GM23338 (cell line): ENCODE measurements at regions not wholly inside any gene's neighbourhood (a gene's known extent, or its start where the extent isn't known, plus 50 kb on each side); places are given as distances from the start of the nearest gene placed in this dataset.

Experiments
- ATAC-seq: fragments of 200-7000 bp; cut with Tn5 transposase; 3 replicates; pipeline ENCODE4 v1.9.1; 2020
- DNase-seq: peaks from one replicate; pipeline ENCODE4 v3.0.0-alpha.2; 2015; ENCODE audit warnings: low spot score
- H2AFZ ChIP-seq: fragments of 200-600 bp; sonication (generic); 2 replicates; pipeline ENCODE4 v1.8.0; 2016; ENCODE audit warnings: antibody characterized with exemption, mild to moderate bottlenecking, moderate library complexity
- H3F3A ChIP-seq: fragments of 200-600 bp; sonication (generic); replicated peaks from 2 replicates; pipeline ENCODE4 v1.8.0; 2017; ENCODE audit warnings: antibody characterized with exemption, mixed run types, low read depth
- H3K27ac ChIP-seq: fragments of 200-600 bp; sonication (generic); 2 replicates; pipeline ENCODE4 v1.6.1; 2016; ENCODE audit warnings: low read depth
- H3K27me3 ChIP-seq: fragments of 200-600 bp; sonication (generic); 2 replicates; pipeline ENCODE4 v1.8.0; 2016; ENCODE audit warnings: mild to moderate bottlenecking, mixed run types, moderate library complexity; ENCODE audit not compliant: insufficient read depth
- H3K36me3 ChIP-seq: fragments of 200-600 bp; sonication (generic); 2 replicates; pipeline ENCODE4 v1.8.0; 2016; ENCODE audit warnings: mild to moderate bottlenecking; ENCODE audit not compliant: insufficient read depth
- H3K4me1 ChIP-seq: fragments of 200-600 bp; sonication (generic); 2 replicates; pipeline ENCODE4 v1.8.0; 2016; ENCODE audit warnings: mild to moderate bottlenecking, moderate library complexity; ENCODE audit not compliant: insufficient read depth
- H3K4me2 ChIP-seq: fragments of 200-600 bp; sonication (generic); 2 replicates; pipeline ENCODE4 v1.7.1; 2017; ENCODE audit warnings: mixed run types
- H3K4me3 ChIP-seq: fragments of 200-600 bp; sonication (generic); 2 replicates; pipeline ENCODE4 v1.6.1; 2016; ENCODE audit warnings: mixed run types
- H3K79me2 ChIP-seq: fragments of 200-600 bp; sonication (generic); replicated peaks from 2 replicates; pipeline ENCODE4 v1.8.0; 2017; ENCODE audit warnings: mild to moderate bottlenecking; ENCODE audit not compliant: insufficient read depth
- H3K9me2 ChIP-seq: fragments of 200-600 bp; sonication (generic); 2 replicates; pipeline ENCODE4 v1.8.0; 2017; ENCODE audit not compliant: insufficient read depth
- H4K20me1 ChIP-seq: fragments of 200-600 bp; sonication (generic); replicated peaks from 2 replicates; pipeline ENCODE4 v1.8.0; 2017; ENCODE audit warnings: mild to moderate bottlenecking; ENCODE audit not compliant: insufficient read depth
- H3K27ac Mint-ChIP-seq: 2 replicates; pipeline ENCODE4 v1.8.0; 2020; ENCODE audit warnings: inconsistent platforms, mild to moderate bottlenecking, moderate library complexity, mixed read lengths
- H3K27me3 Mint-ChIP-seq: 3 replicates; pipeline ENCODE4 v1.8.0; 2022; ENCODE audit warnings: low read depth, mild to moderate bottlenecking, moderate library complexity, mixed read lengths, inconsistent platforms; ENCODE audit not compliant: insufficient read depth, poor library complexity
- H3K36me3 Mint-ChIP-seq: 3 replicates; pipeline ENCODE4 v1.8.0; 2021; ENCODE audit warnings: low read depth, mild to moderate bottlenecking, inconsistent platforms, moderate library complexity, mixed read lengths
- H3K4me1 Mint-ChIP-seq: 3 replicates; pipeline ENCODE4 v1.8.0; 2020; ENCODE audit warnings: mild to moderate bottlenecking, inconsistent platforms, mixed read lengths
- H3K4me3 Mint-ChIP-seq: 3 replicates; pipeline ENCODE4 v1.8.0; 2021; ENCODE audit warnings: moderate library complexity, mild to moderate bottlenecking, inconsistent platforms, mixed read lengths
- H3K9me3 Mint-ChIP-seq: 3 replicates; pipeline ENCODE4 v1.8.0; 2020; ENCODE audit warnings: moderate library complexity, mild to moderate bottlenecking, inconsistent platforms, mixed read lengths
- CREB1 ChIP-seq: fragments of 250-450 bp; sonication (Bioruptor Pico); IDR thresholded peaks from 2 replicates; pipeline ENCODE4 v1.5.0; 2020; ENCODE audit warnings: low read depth, mild to moderate bottlenecking, moderate library complexity
- CTCF ChIP-seq, 2 experiments: fragments of 200-600 bp in 1 of 2; sonication (generic) in 1 of 2; conservative IDR thresholded peaks; 2 replicates each; pipeline versions ENCODE4 v1.5.1 to v1.6.1; 2016 to 2017; ENCODE audit warnings: antibody characterized with exemption in 2 of 2, low read depth in 2 of 2, mild to moderate bottlenecking in 2 of 2, moderate library complexity in 1 of 2
- ETS1 ChIP-seq: IDR thresholded peaks from 2 replicates; pipeline ENCODE4 v1.6.1; 2016; ENCODE audit warnings: antibody characterized with exemption
- EZH2 ChIP-seq: fragments of 200-600 bp; sonication (generic); IDR thresholded peaks from one replicate; pipeline ENCODE4 v1.8.0; 2017; ENCODE audit warnings: antibody characterized with exemption, mild to moderate bottlenecking, low read depth; ENCODE audit not compliant: unreplicated experiment
- EZH2phosphoT487 ChIP-seq: fragments of 200-600 bp; sonication (generic); IDR thresholded peaks from one replicate; pipeline ENCODE4 v1.8.1; 2018; ENCODE audit warnings: antibody characterized with exemption; ENCODE audit not compliant: unreplicated experiment
- JUNB ChIP-seq: IDR thresholded peaks from one replicate; pipeline ENCODE4 v1.6.1; 2016; ENCODE audit warnings: antibody characterized with exemption; ENCODE audit not compliant: unreplicated experiment
- NANOG ChIP-seq: IDR thresholded peaks from 2 replicates; pipeline ENCODE4 v1.6.1; 2016; ENCODE audit warnings: antibody characterized with exemption, borderline replicate concordance
- POLR2AphosphoS5 ChIP-seq: IDR thresholded peaks from 2 replicates; pipeline ENCODE4 v1.6.1; 2016; ENCODE audit warnings: antibody characterized with exemption, low read depth
- REST ChIP-seq: IDR thresholded peaks from one replicate; pipeline ENCODE4 v1.6.1; 2018; ENCODE audit warnings: antibody characterized with exemption; ENCODE audit not compliant: unreplicated experiment
- STAT1 ChIP-seq: IDR thresholded peaks from one replicate; pipeline ENCODE4 v1.6.1; 2016; ENCODE audit warnings: antibody characterized with exemption; ENCODE audit not compliant: unreplicated experiment
- ZNF114 ChIP-seq: fragments of 250-450 bp; sonication (Bioruptor Pico); IDR thresholded peaks from 2 replicates; pipeline ENCODE4 v1.5.0; 2020; ENCODE audit warnings: mild to moderate bottlenecking, moderate library complexity
- ZNF331 ChIP-seq: fragments of 250-450 bp; sonication (Bioruptor Pico); IDR thresholded peaks from 2 replicates; pipeline ENCODE4 v1.5.0; 2020; ENCODE audit warnings: low read depth, mild to moderate bottlenecking, moderate library complexity
- ZNF462 ChIP-seq: fragments of 250-450 bp; sonication (Bioruptor Pico); IDR thresholded peaks from 2 replicates; pipeline ENCODE4 v1.5.0; 2020; ENCODE audit warnings: mild to moderate bottlenecking, moderate library complexity

GRCh38 chr4:32789026-32789608 lies 2068.9 kb downstream of the PCDH7 start:
- Histone ChIP-seq H3K4me2 (no peak overlapping the region), H3K9me2 (no peaks in the 10 kb centered on the region), H3F3A (no peaks in the 10 kb centered on the region), H3K27ac (no peak overlapping the region), H2AFZ (no peak overlapping the region), H3K27me3 (no peaks in the 10 kb centered on the region), H4K20me1 (no peaks in the 10 kb centered on the region), H3K79me2 (no peaks in the 10 kb centered on the region), H3K4me3 (no peak overlapping the region), H3K36me3 (no peaks in the 10 kb centered on the region), H3K4me1 (0 out of 2 replicates have a peak, but pooled peaks cover 3% of the 10 kb centered on the region)
- H3K36me3 Mint-ChIP-seq = no peaks in the 10 kb centered on the region
- ATAC-seq (no peak), DNase-seq (no peak)
- H3K27ac Mint-ChIP-seq = no peak overlapping the region
- TF ChIP-seq NANOG (no peak), REST (no peak), JUNB (no peak), EZH2phosphoT487 (no peak), EZH2 (no peak), ETS1 (no peak), STAT1 (no peak), POLR2AphosphoS5 (no peak), CREB1 (CRISPR knock-in tag) (no peak), ZNF462 (CRISPR knock-in tag) (no peak), ZNF331 (CRISPR knock-in tag) (no peak), CTCF (conservative IDR thresholded peaks at IDR 0.05; ENCODE audit: low read depth in 2 of 2) (no peak), ZNF114 (CRISPR knock-in tag) (no peak)
- H3K4me3 Mint-ChIP-seq = no peak overlapping the region
- no peaks in the 10 kb centered on the region for H3K27me3 Mint-ChIP-seq
- H3K4me1 Mint-ChIP-seq = no peaks in the 10 kb centered on the region
- no peaks in the 10 kb centered on the region for H3K9me3 Mint-ChIP-seq
